Uterus (tissue), 3 donors: ENCODE measurements at regions not wholly inside any gene's neighbourhood (a gene's known extent, or its start where the extent isn't known, plus 50 kb on each side); places are given as distances from the start of the nearest gene placed in this dataset.

Experiments
- DNase-seq, 2 donors: peaks; one replicate each; pipeline ENCODE4 v3.0.0-alpha.2; 2019 to 2020
- H3K27ac ChIP-seq, 2 donors: fragments of 200-600 bp; sonication (generic); 1 replicate in 1 of 2; 2 replicates in 1 of 2; pipeline ENCODE4 v1.5.1; 2016 to 2018
- H3K27me3 ChIP-seq, 2 donors: fragments of 200-600 bp; sonication (generic); one replicate each; pipeline ENCODE4 v1.5.1; 2018 to 2019; ENCODE audit warnings: control low read depth in 1 of 2
- H3K36me3 ChIP-seq, 2 donors: fragments of 200-600 bp; sonication (generic); one replicate each; pipeline ENCODE4 v1.5.1; 2019; ENCODE audit warnings: control low read depth in 1 of 2
- H3K4me1 ChIP-seq, 2 donors: fragments of 200-600 bp; sonication (generic); one replicate each; pipeline ENCODE4 v1.5.1; 2018 to 2019; ENCODE audit warnings: control low read depth in 1 of 2
- H3K4me3 ChIP-seq, 2 donors: fragments of 200-600 bp; sonication (generic); 1 replicate in 1 of 2; 2 replicates in 1 of 2; pipeline ENCODE4 v1.5.1; 2018 to 2019; ENCODE audit warnings: mild to moderate bottlenecking in 1 of 2
- H3K9me3 ChIP-seq, 2 donors: fragments of 200-600 bp; sonication (generic); one replicate each; pipeline ENCODE4 v1.5.1; 2019; ENCODE audit warnings: control low read depth in 1 of 2
- CTCF ChIP-seq, 4 experiments: fragments of 200-600 bp in 2 of 4; fragments of 450-650 bp in 2 of 4; sonication (generic) in 2 of 4; IDR thresholded peaks; one replicate each; pipeline ENCODE4 v1.5.1; 2016 to 2019; ENCODE audit warnings: antibody characterized with exemption in 4 of 4, mild to moderate bottlenecking in 2 of 4, moderate library complexity in 1 of 4
- POLR2A ChIP-seq, 2 donors: fragments of 450-650 bp; IDR thresholded peaks; one replicate each; pipeline ENCODE4 v1.6.1; 2016; ENCODE audit warnings: antibody characterized with exemption in 2 of 2, mild to moderate bottlenecking in 1 of 2, moderate library complexity in 1 of 2
- intact Hi-C: fragments of 100-400 bp; cut with DNase I; formaldehyde crosslinking; loops from one replicate; pipeline ENCODE4 v1.15.1; 2023; ENCODE audit warnings: low total_unique reads
- donor health status: DM: yes; HTN: yes; CAD: no.

- no peak overlapping the region for H3K4me3 ChIP-seq
- intact Hi-C loops, result no loop called here
- DNase-seq, result no peak
- no peaks in the 10 kb centered on the region for H3K4me1 ChIP-seq
- no peaks in the 10 kb centered on the region for H3K9me3 ChIP-seq
- TF ChIP-seq POLR2A (IDR thresholded peaks at IDR 0.05) (no peak), CTCF (IDR thresholded peaks at IDR 0.05) (no peak)
- H3K27me3 ChIP-seq, result no peaks in the 10 kb centered on the region
- no peak overlapping the region for H3K27ac ChIP-seq
- H3K36me3 ChIP-seq, result no peaks in the 10 kb centered on the region
Measured at GRCh38 chr20:39668038-39668437, 705.9 kb downstream of the DHX35 start.

- H3K27me3 ChIP-seq, result no peaks in the 10 kb centered on the region
- TF ChIP-seq CTCF (IDR thresholded peaks at IDR 0.05), result no peak
- TF ChIP-seq POLR2A (IDR thresholded peaks at IDR 0.05), result no peak
- H3K4me1 ChIP-seq, result no peaks in the 10 kb centered on the region
- intact Hi-C loops, result no loop called here
- DNase-seq, result no peak
- no peaks in the 10 kb centered on the region for H3K36me3 ChIP-seq
- H3K4me3 ChIP-seq, result no peak overlapping the region
- H3K27ac ChIP-seq, result no peak overlapping the region
- H3K9me3 ChIP-seq, result no peaks in the 10 kb centered on the region
Measured at GRCh38 chr20:39661833-39662232, 699.7 kb downstream of the DHX35 start.

- H3K9me3 ChIP-seq, result no peaks in the 10 kb centered on the region
- no peaks in the 10 kb centered on the region for H3K36me3 ChIP-seq
- H3K27ac ChIP-seq, result no peak overlapping the region
- no peak for DNase-seq
- H3K4me3 ChIP-seq, result no peak overlapping the region
- no peaks in the 10 kb centered on the region for H3K4me1 ChIP-seq
- intact Hi-C loops, result no loop called here
- H3K27me3 ChIP-seq, result no peaks in the 10 kb centered on the region
- TF ChIP-seq POLR2A (IDR thresholded peaks at IDR 0.05) (no peak), CTCF (IDR thresholded peaks at IDR 0.05) (no peak)
Measured at GRCh38 chr20:39660965-39661364, 698.8 kb downstream of the DHX35 start.

GRCh38 chr20:39660226-39660625, 698.1 kb downstream of the DHX35 start:
- no peak for TF ChIP-seq POLR2A (IDR thresholded peaks at IDR 0.05)
- TF ChIP-seq CTCF (IDR thresholded peaks at IDR 0.05), result no peak
- no peaks in the 10 kb centered on the region for H3K4me1 ChIP-seq
- H3K27ac ChIP-seq, result no peak overlapping the region
- H3K36me3 ChIP-seq, result no peaks in the 10 kb centered on the region
- DNase-seq, result no peak
- intact Hi-C loops, result no loop called here
- no peaks in the 10 kb centered on the region for H3K27me3 ChIP-seq
- H3K9me3 ChIP-seq, result no peaks in the 10 kb centered on the region
- H3K4me3 ChIP-seq, result no peak overlapping the region

- Histone ChIP-seq H3K4me1 (no peaks in the 10 kb centered on the region), H3K9me3 (no peaks in the 10 kb centered on the region), H3K4me3 (no peak overlapping the region), H3K27ac (no peak overlapping the region), H3K27me3 (no peaks in the 10 kb centered on the region), H3K36me3 (no peaks in the 10 kb centered on the region)
- intact Hi-C loops, result no loop called here
- DNase-seq, result no peak
- TF ChIP-seq CTCF (IDR thresholded peaks at IDR 0.05) (no peak), POLR2A (IDR thresholded peaks at IDR 0.05) (no peak)
Measured at GRCh38 chr20:39658662-39659409, 696.7 kb downstream of the DHX35 start.
